Erythroblast (primary cell): ENCODE measurements at regions not wholly inside any gene's neighbourhood (a gene's known extent, or its start where the extent isn't known, plus 50 kb on each side); places are given as distances from the start of the nearest gene placed in this dataset.

Source experiments
- DNase-seq, 2 experiments: peaks; one replicate each; lab custom pipeline; 2025; lab: John Stamatoyannopoulos, UW
- GATA1 ChIP-seq: IDR thresholded peaks from 2 replicates; pipeline ENCODE4 v1.6.1; 2011; ENCODE audit warnings: low read depth, mild to moderate bottlenecking, control low read depth, low read length, moderate library complexity
- POLR2A ChIP-seq: IDR thresholded peaks from 2 replicates; pipeline ENCODE4 v1.6.1; 2011; ENCODE audit warnings: mild to moderate bottlenecking, low read length

- no peak for TF ChIP-seq POLR2A
- TF ChIP-seq GATA1: no peak
- DNase-seq: no peak
Measured at GRCh38 chr1:192918259-192918658, 109.4 kb downstream of the RGS2 start.

DNA sequence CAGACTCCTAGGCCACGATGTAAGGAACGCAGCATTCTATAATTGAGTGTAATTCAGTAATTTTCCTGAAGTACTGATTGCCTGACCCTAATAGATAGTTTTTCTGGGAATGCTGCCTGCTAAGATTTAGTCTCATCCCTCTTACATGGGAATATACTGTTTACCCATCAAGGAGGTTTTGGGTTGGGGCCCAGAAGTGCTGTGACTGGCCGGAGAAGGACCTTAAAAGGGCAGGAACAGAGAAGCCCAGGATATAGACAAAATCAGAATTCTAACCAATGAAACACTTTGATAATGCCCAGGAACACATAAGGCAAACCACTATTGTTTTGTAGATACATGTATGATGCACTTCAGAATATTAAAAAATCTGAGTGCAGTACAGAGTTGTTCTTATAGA lies 111.6 kb downstream of the RGS2 start:
- TF ChIP-seq POLR2A (no peak), GATA1 (no peak)
- DNase-seq: no peak

GRCh38 chr1:192925609-192926008 lies 116.8 kb downstream of the RGS2 start:
- no peak for DNase-seq
- TF ChIP-seq GATA1 (no peak), POLR2A (no peak)

GRCh38 chr1:192926736-192927135 lies 117.9 kb downstream of the RGS2 start:
- TF ChIP-seq GATA1 (no peak), POLR2A (no peak)
- DNase-seq: no peak

DNA sequence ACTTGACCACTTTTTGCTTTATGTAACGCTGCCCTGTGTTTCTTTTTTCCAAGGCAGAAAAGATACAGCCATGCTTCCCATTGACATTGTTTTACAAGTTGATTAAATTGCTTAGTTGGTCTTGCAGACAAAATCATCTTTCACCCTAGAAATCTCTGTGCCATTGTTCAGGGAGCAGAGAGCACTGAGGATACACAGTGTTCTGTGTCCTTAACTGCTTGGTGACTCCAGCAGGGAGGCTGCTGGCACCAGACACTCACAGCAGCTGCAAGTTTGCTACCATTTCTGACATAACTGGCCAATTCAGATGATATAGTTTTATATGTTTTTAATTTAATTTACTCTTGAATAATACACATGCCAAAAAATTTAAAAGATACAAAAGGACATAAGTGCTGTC lies 118.7 kb downstream of the RGS2 start:
- DNase-seq: no peak
- TF ChIP-seq POLR2A (no peak), GATA1 (no peak)

- DNase-seq: no peak
- TF ChIP-seq GATA1: no peak
- TF ChIP-seq POLR2A: no peak
Measured at GRCh38 chr1:192929597-192929996, 120.8 kb downstream of the RGS2 start.

DNA sequence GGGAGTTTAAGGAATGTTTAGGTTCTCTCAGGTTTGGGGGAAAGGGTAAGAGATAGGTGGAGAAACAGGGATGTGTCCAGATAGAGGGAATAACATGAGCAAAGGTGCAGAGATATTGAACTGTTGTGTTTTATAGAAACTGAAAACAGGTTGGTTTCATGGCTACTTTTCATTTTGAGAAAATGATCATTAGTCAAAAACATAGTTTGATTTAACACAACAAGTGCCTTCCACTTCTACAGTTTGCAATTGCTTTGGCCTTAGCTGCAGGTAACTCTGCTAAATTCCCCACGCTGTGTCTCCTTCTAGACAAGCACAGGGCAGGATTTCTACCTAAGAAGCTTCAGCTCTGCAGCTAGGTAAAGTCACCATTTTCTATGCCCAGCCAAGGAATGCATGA lies 124.9 kb downstream of the RGS2 start:
- TF ChIP-seq POLR2A: no peak
- TF ChIP-seq GATA1: no peak
- DNase-seq: no peak

- no peak for TF ChIP-seq GATA1
- TF ChIP-seq POLR2A: no peak
- DNase-seq: no peak
Measured at GRCh38 chr1:192936313-192937018, 122.7 kb downstream of the UCHL5 start.

DNA sequence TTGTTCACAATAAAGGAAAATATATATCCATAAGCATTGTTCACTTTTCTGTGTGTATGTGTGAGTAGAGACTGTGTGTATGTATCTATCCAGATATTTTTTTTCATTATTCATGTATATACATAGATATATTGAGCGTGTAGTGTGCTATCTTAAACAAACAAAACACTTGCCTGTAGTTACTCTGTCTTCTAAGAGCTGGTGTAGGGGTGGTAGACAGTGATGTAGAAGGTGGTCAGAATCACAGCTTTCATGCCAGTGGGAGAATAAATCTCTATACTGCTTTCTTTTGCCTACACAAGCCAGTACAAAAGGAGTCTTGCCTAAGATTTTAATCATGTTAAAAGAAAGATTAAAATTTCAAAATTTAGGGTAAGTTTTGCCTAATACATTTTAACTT lies 122.0 kb downstream of the UCHL5 start:
- DNase-seq: no peak

GRCh38 chr1:192939440-192939839 lies 119.7 kb downstream of the UCHL5 start:
- TF ChIP-seq GATA1 (no peak), POLR2A (no peak)
- no peak for DNase-seq

More for the DNA sequence above, 122.0 kb downstream of the UCHL5 start:
- TF ChIP-seq POLR2A (no peak), GATA1 (no peak)

DNA sequence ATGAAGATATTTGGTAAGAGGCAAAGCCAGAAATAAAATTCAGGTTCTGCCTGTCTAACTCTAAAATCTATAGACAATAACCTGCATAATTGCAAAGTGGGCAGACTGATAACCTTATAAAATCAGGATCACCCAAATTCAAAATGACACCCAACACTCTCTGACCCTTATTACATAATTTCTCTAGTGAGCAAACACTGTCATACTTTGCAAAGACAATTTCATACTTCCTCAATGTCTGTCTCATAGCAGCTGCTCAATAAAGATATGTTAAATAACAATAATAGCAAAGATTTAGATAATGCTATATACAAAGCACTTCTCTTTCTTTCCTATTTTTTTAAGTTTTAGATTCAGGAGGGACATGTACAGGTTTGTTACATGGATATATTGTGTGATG lies 118.5 kb downstream of the UCHL5 start:
- no peak for DNase-seq
- TF ChIP-seq GATA1 (no peak), POLR2A (no peak)

GRCh38 chr1:192941722-192942411 lies 117.3 kb downstream of the UCHL5 start:
- no peak for TF ChIP-seq GATA1
- no peak for TF ChIP-seq POLR2A
- no peak for DNase-seq

DNA sequence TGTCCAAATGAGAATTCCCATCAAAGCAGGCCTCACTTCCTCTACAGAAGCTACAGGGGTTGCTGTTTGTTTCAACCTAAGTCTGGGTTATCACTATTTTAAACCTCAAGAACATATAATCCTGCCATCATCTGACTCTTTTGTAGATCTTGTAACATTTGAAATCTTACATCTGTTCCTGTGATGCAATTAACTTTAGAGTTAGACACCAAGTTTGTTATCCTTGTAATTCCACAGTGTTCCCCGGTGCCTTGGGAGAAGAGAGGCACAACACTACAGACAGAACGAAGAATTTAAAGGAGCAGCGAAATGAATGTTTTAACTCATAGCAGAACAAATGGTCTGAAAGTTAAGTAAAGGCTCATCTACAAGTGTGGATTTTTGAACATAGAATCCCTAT lies 116.1 kb downstream of the UCHL5 start:
- TF ChIP-seq GATA1: no peak
- no peak for TF ChIP-seq POLR2A
- no peak for DNase-seq

DNA sequence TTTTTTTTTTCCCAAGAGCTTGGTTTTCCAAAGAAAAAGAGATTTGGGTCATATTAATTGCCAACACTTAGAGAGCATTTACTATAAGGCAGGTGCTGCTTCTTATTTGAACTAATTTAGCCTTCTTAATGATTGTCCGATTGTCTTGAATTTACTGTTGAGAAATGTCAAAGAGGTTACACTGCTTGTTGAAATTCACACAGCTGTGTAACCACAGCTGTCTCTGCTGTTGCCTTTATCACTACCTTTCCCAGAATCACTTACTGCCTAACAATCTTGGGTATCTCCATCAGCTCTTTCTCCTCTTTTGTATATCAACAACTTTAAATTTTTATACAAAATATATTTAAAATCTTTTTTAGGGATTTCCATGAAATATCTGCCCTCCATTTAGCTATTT lies 115.6 kb downstream of the UCHL5 start:
- TF ChIP-seq GATA1: no peak
- TF ChIP-seq POLR2A: no peak
- no peak for DNase-seq
